ENCODE measurements at regions not wholly inside any gene's neighbourhood (a gene's known extent, or its start where the extent isn't known, plus 50 kb on each side); places are given as distances from the start of the nearest gene placed in this dataset.

GRCh38 chr9:108073823-108074222 is 584.3 kb upstream of the KLF4 start:
- Mint-ChIP-seq H3K4me3 (ENCODE audit: unreplicated experiment) (no peak overlapping the region), H3K9me3 (ENCODE audit: unreplicated experiment) (peaks cover 11% of the 10 kb centered on the region), H3K36me3 (ENCODE audit: insufficient read depth, unreplicated experiment) (no peaks in the 10 kb centered on the region), H3K27me3 (ENCODE audit: insufficient read depth, unreplicated experiment) (no peaks in the 10 kb centered on the region), H3K4me1 (ENCODE audit: low read depth, unreplicated experiment) (no peaks in the 10 kb centered on the region), H3K27ac (ENCODE audit: unreplicated experiment) (no peak overlapping the region)
- H3K9me3 ChIP-seq = no peaks in the 10 kb centered on the region
- ChIA-PET CTCF (no interaction called here), POLR2A (no interaction called here)
- intact Hi-C loops (cut with micrococcal nuclease; ENCODE audit: unreplicated experiment) = no loop called here
- no peak for DNase-seq
- no peaks in the 10 kb centered on the region for H3K4me1 ChIP-seq
- BruUV-seq (replicated peaks) = no TSS peak
- no peaks in the 10 kb centered on the region for H3K27me3 ChIP-seq (replicated peaks; ENCODE audit: control insufficient read depth, insufficient read depth, low read length)
- no peaks in the 10 kb centered on the region for H3K36me3 ChIP-seq (ENCODE audit: control insufficient read depth, insufficient read depth, low read length)
- no peak for TF ChIP-seq CTCF (IDR thresholded peaks at IDR 0.05; ENCODE audit: insufficient read depth in 1 of 2, low read depth in 1 of 2, low read length in 1 of 2, severe bottlenecking in 1 of 2, unreplicated experiment in 1 of 2)
- no peak overlapping the region for H3K4me3 ChIP-seq (ENCODE audit: low read depth, low read length)

- H3K36me3 ChIP-seq (ENCODE audit: control insufficient read depth, insufficient read depth, low read length) = no peaks in the 10 kb centered on the region
- no peak overlapping the region for H3K4me3 ChIP-seq (ENCODE audit: low read depth, low read length)
- Mint-ChIP-seq H3K27me3 (ENCODE audit: insufficient read depth, unreplicated experiment) (no peaks in the 10 kb centered on the region), H3K4me3 (ENCODE audit: unreplicated experiment) (no peak overlapping the region), H3K4me1 (ENCODE audit: low read depth, unreplicated experiment) (no peaks in the 10 kb centered on the region), H3K9me3 (ENCODE audit: unreplicated experiment) (peaks cover 4% of the 10 kb centered on the region), H3K36me3 (ENCODE audit: insufficient read depth, unreplicated experiment) (no peaks in the 10 kb centered on the region), H3K27ac (ENCODE audit: unreplicated experiment) (no peak overlapping the region)
- CTCF ChIA-PET = no interaction called here
- intact Hi-C loops (cut with micrococcal nuclease; ENCODE audit: unreplicated experiment) = no loop called here
- H3K27me3 ChIP-seq (replicated peaks; ENCODE audit: control insufficient read depth, insufficient read depth, low read length) = no peaks in the 10 kb centered on the region
- no peak for TF ChIP-seq CTCF (IDR thresholded peaks at IDR 0.05; ENCODE audit: insufficient read depth in 1 of 2, low read depth in 1 of 2, low read length in 1 of 2, severe bottlenecking in 1 of 2, unreplicated experiment in 1 of 2)
- DNase-seq = no peak
- POLR2A ChIA-PET = no interaction called here
- BruUV-seq (replicated peaks) = no TSS peak
- H3K9me3 ChIP-seq = no peaks in the 10 kb centered on the region
- no peaks in the 10 kb centered on the region for H3K4me1 ChIP-seq
Observed at GRCh38 chr9:108072740-108073139, 583.2 kb upstream of the KLF4 start.

GRCh38 chr9:108070861-108071260 is 581.3 kb upstream of the KLF4 start:
- intact Hi-C loops (cut with micrococcal nuclease; ENCODE audit: unreplicated experiment) = no loop called here
- no peaks in the 10 kb centered on the region for H3K27me3 Mint-ChIP-seq (ENCODE audit: insufficient read depth, unreplicated experiment)
- BruUV-seq (replicated peaks) = no TSS peak
- no peak overlapping the region for H3K4me3 ChIP-seq (ENCODE audit: low read depth, low read length)
- H3K4me1 Mint-ChIP-seq (ENCODE audit: low read depth, unreplicated experiment) = no peaks in the 10 kb centered on the region
- no peaks in the 10 kb centered on the region for H3K9me3 Mint-ChIP-seq (ENCODE audit: unreplicated experiment)
- H3K4me3 Mint-ChIP-seq (ENCODE audit: unreplicated experiment) = no peak overlapping the region
- DNase-seq = no peak
- no peaks in the 10 kb centered on the region for H3K36me3 ChIP-seq (ENCODE audit: control insufficient read depth, insufficient read depth, low read length)
- no peaks in the 10 kb centered on the region for H3K27me3 ChIP-seq (replicated peaks; ENCODE audit: control insufficient read depth, insufficient read depth, low read length)
- POLR2A ChIA-PET = no interaction called here
- H3K4me1 ChIP-seq = no peaks in the 10 kb centered on the region
- CTCF ChIA-PET = no interaction called here
- TF ChIP-seq CTCF (IDR thresholded peaks at IDR 0.05; ENCODE audit: insufficient read depth in 1 of 2, low read depth in 1 of 2, low read length in 1 of 2, severe bottlenecking in 1 of 2, unreplicated experiment in 1 of 2) = no peak
- H3K9me3 ChIP-seq = no peaks in the 10 kb centered on the region
- no peaks in the 10 kb centered on the region for H3K36me3 Mint-ChIP-seq (ENCODE audit: insufficient read depth, unreplicated experiment)
- H3K27ac Mint-ChIP-seq (ENCODE audit: unreplicated experiment) = no peak overlapping the region

Data from Caco-2 (cell line).